CD4-positive, alpha-beta T cell (primary cell): ENCODE measurements at regions not wholly inside any gene's neighbourhood (a gene's known extent, or its start where the extent isn't known, plus 50 kb on each side); places are given as distances from the start of the nearest gene placed in this dataset.

Experiments
- ATAC-seq: fragments of 200-7000 bp; cut with Tn5 transposase; one replicate; pipeline ENCODE4 v1.10.0; 2022; ENCODE audit warnings: mild to moderate bottlenecking; ENCODE audit not compliant: poor library complexity
- CTCF ChIA-PET: fragments of 350-600 bp; sonication (Branson Sonifier 250); formaldehyde crosslinking; loops from one replicate; lab custom pipeline; 2021; ENCODE audit warnings: antibody characterized with exemption, inconsistent platforms; lab: Charles Lee
- POLR2A ChIA-PET: fragments of 350-600 bp; sonication (Branson Sonifier 250); formaldehyde crosslinking; loops from one replicate; lab custom pipeline; 2021; ENCODE audit warnings: antibody characterized with exemption, inconsistent platforms; lab: Charles Lee
- DNase-seq, 14 experiments: peaks; one replicate each; pipeline ENCODE4 v3.0.0-alpha.2; 2013 to 2020; ENCODE audit warnings: mixed read lengths in 2 of 14
- H3K27ac ChIP-seq, 2 donors: one replicate each; pipeline versions ENCODE4 v1.5.1 to v1.7.0; 2013; ENCODE audit warnings: low read length in 2 of 2, low read depth in 1 of 2, mild to moderate bottlenecking in 1 of 2
- H3K27me3 ChIP-seq, 2 experiments: 1 replicate in 1 of 2; 2 replicates in 1 of 2; pipeline versions ENCODE4 v1.6.1 to v1.7.0; 2013; ENCODE audit warnings: low read length in 2 of 2, control low read depth in 1 of 2, mild to moderate bottlenecking in 1 of 2, moderate library complexity in 1 of 2; ENCODE audit not compliant: insufficient read depth in 2 of 2, control insufficient read depth in 1 of 2
- H3K36me3 ChIP-seq: one replicate; pipeline ENCODE4 v1.6.1; 2013; ENCODE audit warnings: low read length, control low read depth; ENCODE audit not compliant: insufficient read depth
- H3K4me1 ChIP-seq: one replicate; pipeline ENCODE4 v1.6.1; 2013; ENCODE audit warnings: low read length, control low read depth; ENCODE audit not compliant: insufficient read depth
- H3K4me3 ChIP-seq: one replicate; pipeline ENCODE4 v1.5.1; 2013; ENCODE audit warnings: mild to moderate bottlenecking, low read length, moderate library complexity
- H3K9me3 ChIP-seq, 2 experiments: 1 replicate in 1 of 2; 2 replicates in 1 of 2; pipeline versions ENCODE4 v1.6.1 to v1.7.0; 2013; ENCODE audit warnings: low read length in 2 of 2, mild to moderate bottlenecking in 2 of 2, control low read depth in 1 of 2, moderate library complexity in 1 of 2; ENCODE audit not compliant: control insufficient read depth in 1 of 2, insufficient read depth in 1 of 2
- H3K27ac Mint-ChIP-seq: one replicate; pipeline ENCODE4 v1.8.0; 2020; ENCODE audit warnings: mixed read lengths
- H3K27me3 Mint-ChIP-seq: one replicate; pipeline ENCODE4 v1.8.0; 2021; ENCODE audit warnings: mixed read lengths
- H3K36me3 Mint-ChIP-seq: one replicate; pipeline ENCODE4 v1.8.0; 2021; ENCODE audit warnings: low read depth, mixed read lengths
- H3K4me1 Mint-ChIP-seq: one replicate; pipeline ENCODE4 v1.8.0; 2021; ENCODE audit warnings: low read depth, mixed read lengths
- H3K4me3 Mint-ChIP-seq: one replicate; pipeline ENCODE4 v1.8.0; 2020; ENCODE audit warnings: mild to moderate bottlenecking, mixed read lengths
- H3K9me3 Mint-ChIP-seq: one replicate; pipeline ENCODE4 v1.8.0; 2020; ENCODE audit warnings: mixed read lengths
- CTCF ChIP-seq: fragments of 200-600 bp; IDR thresholded peaks from one replicate; pipeline ENCODE4 v1.8.0; 2022; ENCODE audit warnings: antibody characterized with exemption, mild to moderate bottlenecking
- intact Hi-C, 2 experiments: fragments of 100-400 bp; cut with DNase I in 1 of 2; cut with micrococcal nuclease in 1 of 2; formaldehyde crosslinking; loops; one replicate each; pipeline versions ENCODE4 v1.15.1 to v1.9.0; 2023 to 2025; cut with DNase I, micrococcal nuclease

GRCh38 chr5:165723931-165724330 is 2218.5 kb downstream of the MAT2B start:
- H3K4me1 Mint-ChIP-seq, result no peaks in the 10 kb centered on the region
- H3K4me3 ChIP-seq, result no peak overlapping the region
- DNase-seq, result no peak
- intact Hi-C loops, result no loop called here
- no peak for ATAC-seq
- CTCF ChIA-PET, result no interaction called here
- no peaks in the 10 kb centered on the region for H3K27me3 Mint-ChIP-seq
- H3K36me3 ChIP-seq, result no peaks in the 10 kb centered on the region
- peaks cover 4 to 6% of the 10 kb centered on the region in 2 experiments for H3K9me3 ChIP-seq
- H3K4me1 ChIP-seq, result no peaks in the 10 kb centered on the region
- H3K4me3 Mint-ChIP-seq, result no peak overlapping the region
- no peaks in the 10 kb centered on the region for H3K27me3 ChIP-seq
- peaks cover 8% of the 10 kb centered on the region for H3K9me3 Mint-ChIP-seq
- H3K27ac ChIP-seq, result no peak overlapping the region
- POLR2A ChIA-PET, result no interaction called here
- no peaks in the 10 kb centered on the region for H3K36me3 Mint-ChIP-seq
- no peak for TF ChIP-seq CTCF
- no peak overlapping the region for H3K27ac Mint-ChIP-seq

- H3K9me3 Mint-ChIP-seq, result peaks cover 10% of the 10 kb centered on the region
- H3K4me1 Mint-ChIP-seq, result no peaks in the 10 kb centered on the region
- intact Hi-C loops, result no loop called here
- no peak overlapping the region for H3K27ac ChIP-seq
- no peaks in the 10 kb centered on the region for H3K36me3 ChIP-seq
- no peak overlapping the region for H3K4me3 ChIP-seq
- H3K4me1 ChIP-seq, result no peaks in the 10 kb centered on the region
- DNase-seq (no peak), ATAC-seq (no peak)
- peaks cover 4 to 6% of the 10 kb centered on the region in 2 experiments for H3K9me3 ChIP-seq
- H3K27me3 ChIP-seq, result no peaks in the 10 kb centered on the region
- TF ChIP-seq CTCF, result no peak
- H3K27me3 Mint-ChIP-seq, result no peaks in the 10 kb centered on the region
- no peak overlapping the region for H3K27ac Mint-ChIP-seq
- POLR2A ChIA-PET, result no interaction called here
- no peaks in the 10 kb centered on the region for H3K36me3 Mint-ChIP-seq
- no peak overlapping the region for H3K4me3 Mint-ChIP-seq
- CTCF ChIA-PET, result no interaction called here
Observed at GRCh38 chr5:165728425-165728824, 2223.0 kb downstream of the MAT2B start.

- Histone ChIP-seq H3K4me3 (no peak overlapping the region), H3K4me1 (no peaks in the 10 kb centered on the region), H3K27me3 (no peaks in the 10 kb centered on the region), H3K36me3 (no peaks in the 10 kb centered on the region), H3K9me3 (peaks cover 4 to 6% of the 10 kb centered on the region in 2 experiments), H3K27ac (no peak overlapping the region)
- DNase-seq (no peak), ATAC-seq (no peak)
- no peaks in the 10 kb centered on the region for H3K4me1 Mint-ChIP-seq
- no peaks in the 10 kb centered on the region for H3K36me3 Mint-ChIP-seq
- CTCF ChIA-PET, result no interaction called here
- H3K27me3 Mint-ChIP-seq, result no peaks in the 10 kb centered on the region
- intact Hi-C loops, result no loop called here
- H3K27ac Mint-ChIP-seq, result no peak overlapping the region
- POLR2A ChIA-PET, result no interaction called here
- peaks cover 10% of the 10 kb centered on the region for H3K9me3 Mint-ChIP-seq
- no peak overlapping the region for H3K4me3 Mint-ChIP-seq
- TF ChIP-seq CTCF, result no peak
Observed at GRCh38 chr5:165735388-165735787, 2230.0 kb downstream of the MAT2B start.
